DLD1 (cell line): ENCODE measurements at regions not wholly inside any gene's neighbourhood (a gene's known extent, or its start where the extent isn't known, plus 50 kb on each side); places are given as distances from the start of the nearest gene placed in this dataset.
"Not testable (repeated sequence)": the region's sequence is repeated elsewhere in the genome, so short reads cannot be mapped to it uniquely, and the experiment has no call there.

ENCODE experiments used
- in situ Hi-C: cut with HindIII; loops from 2 replicates; pipeline ENCODE4 v1.10.0; 2017; ENCODE audit warnings: low sequenced_read_pairs

DNA sequence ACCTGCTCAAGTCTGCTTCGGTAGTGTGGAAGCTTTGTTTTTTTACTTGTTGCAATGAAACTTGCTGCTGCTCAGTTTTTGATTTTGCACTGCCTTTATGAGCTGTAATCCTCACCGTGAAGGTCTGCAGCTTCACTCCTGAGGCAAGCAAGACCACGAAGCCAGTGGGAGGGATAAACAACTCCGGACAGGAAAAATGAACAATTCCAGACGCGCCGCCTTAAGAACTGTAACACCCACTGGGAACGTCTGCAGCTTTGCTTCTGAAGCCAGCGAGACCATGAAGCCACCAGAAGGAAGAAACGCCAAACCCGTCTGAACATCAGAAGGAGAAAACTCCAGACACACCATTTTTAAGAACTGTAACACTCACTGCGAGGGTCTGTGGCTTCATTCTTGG lies 245.7 kb upstream of the REG3G start:
- in situ Hi-C loops: no loop called here

- in situ Hi-C loops: no loop called here
These were observed 245.2 kb upstream of the REG3G start for GRCh38 chr2:78780256-78780655.

DNA sequence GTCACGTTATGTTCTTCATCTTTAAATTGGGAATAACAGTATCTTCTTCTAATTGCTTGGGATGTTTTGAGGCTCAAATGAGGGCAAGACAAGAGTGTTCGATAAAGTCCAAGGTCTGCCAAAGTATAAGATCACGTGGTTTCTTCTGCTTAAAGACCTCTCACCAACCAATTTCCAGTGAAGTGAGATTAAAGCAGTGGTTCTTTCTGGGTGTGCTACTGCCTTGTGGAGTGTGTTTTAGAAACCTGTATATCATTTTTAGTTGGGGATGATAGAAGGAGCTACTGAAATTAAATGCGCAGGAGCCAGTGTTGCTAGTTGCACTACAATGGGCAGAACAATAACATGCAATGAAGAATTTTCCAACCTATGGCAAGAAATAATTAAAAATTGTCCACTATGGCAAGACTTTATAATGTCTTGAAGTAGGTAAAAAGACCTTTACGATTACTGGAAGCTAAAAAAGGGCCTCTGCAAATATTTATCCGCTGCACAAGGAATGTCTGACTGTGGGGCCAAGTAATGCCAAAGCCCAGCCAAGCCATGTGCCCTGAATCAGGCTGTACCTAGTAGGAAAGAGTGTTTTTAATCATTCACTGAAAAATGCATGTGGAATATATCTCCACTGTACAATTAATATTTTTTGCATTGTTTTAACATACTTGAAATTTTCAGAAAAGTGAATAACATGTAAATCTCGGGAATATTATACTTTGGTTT lies 244.5 kb upstream of the REG3G start:
- in situ Hi-C loops: no loop called here

DNA sequence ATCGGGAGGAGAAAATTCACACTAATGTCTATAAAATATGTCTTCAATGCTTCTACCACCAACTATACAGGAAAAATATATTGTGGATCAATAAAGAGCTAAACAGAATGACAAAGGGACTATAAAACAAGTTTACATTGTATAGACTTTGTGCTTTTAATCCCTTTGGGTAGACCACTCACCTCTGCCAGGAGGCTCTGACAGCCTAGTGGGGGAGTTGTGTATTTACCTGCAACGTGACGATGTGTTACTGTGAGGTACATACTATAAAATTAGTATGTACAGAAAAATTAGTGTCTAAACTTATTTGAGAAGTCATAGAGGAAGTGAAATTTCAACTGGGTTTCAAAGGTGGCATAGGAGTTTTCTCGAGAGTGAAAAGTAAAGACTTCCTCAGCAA lies 243.3 kb upstream of the REG3G start:
- in situ Hi-C loops: no loop called here

DNA sequence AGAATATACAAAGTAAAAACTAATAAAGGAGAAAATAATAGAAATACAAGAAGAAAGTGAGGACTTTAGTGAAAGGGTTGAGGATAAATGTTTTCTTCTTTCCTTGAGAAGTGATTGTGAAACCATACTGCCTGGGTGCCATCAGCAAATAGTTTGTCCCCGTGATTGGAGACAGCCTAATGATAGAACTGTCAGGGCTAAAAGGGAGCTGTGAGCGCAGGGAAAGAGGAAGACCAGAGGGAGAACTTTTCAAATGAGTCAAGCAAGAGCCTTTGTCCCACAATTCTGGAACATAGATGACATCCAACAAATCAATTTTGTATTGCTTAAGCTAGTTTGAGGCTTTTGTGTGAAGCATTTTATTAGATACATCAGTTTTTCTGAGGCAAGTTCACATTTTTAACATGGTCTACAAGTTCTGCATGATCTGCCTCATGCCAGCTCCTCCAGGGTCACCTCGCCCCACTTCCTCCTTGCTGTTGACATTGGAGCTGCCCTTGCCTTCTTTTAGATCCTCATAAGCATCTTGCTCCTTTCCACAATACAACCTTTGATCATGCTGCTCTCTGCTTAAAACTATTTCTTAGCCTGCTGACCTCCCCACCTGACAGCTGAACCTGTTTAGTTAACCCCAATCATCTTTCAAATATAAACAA lies 213.4 kb upstream of the REG3G start:
- in situ Hi-C loops: no loop called here

DNA sequence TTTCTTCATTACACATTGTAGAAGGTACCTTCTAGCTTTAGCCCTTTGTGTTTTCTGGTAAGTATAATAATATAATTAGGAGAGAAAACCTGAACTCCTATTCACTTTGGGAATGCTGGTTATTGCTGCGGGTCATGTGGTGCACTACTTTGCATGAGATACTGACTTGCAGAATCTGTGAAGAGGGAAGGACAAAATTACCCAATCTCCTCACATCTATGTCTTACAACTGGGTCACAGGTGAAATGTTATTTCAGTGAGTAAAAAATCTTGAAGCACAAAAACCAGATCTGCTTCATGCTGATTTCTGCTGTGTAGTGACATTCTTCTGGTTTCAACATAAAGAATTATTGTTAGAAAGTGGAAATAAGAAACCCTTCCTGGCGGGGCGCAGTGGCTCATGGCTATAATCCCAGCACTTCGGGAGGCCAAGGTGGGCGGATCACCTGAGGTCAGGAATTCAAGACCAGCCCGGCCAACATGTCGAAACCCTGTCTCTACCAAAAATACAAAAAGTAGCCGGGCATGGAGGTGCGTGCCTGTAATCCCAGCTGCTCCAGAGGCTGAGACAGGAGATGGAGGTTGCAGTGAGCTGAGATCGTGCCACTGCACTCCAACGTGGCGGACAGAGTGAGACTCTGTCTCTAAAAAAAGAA lies 211.0 kb upstream of the REG3G start:
- in situ Hi-C loops: no loop called here

DNA sequence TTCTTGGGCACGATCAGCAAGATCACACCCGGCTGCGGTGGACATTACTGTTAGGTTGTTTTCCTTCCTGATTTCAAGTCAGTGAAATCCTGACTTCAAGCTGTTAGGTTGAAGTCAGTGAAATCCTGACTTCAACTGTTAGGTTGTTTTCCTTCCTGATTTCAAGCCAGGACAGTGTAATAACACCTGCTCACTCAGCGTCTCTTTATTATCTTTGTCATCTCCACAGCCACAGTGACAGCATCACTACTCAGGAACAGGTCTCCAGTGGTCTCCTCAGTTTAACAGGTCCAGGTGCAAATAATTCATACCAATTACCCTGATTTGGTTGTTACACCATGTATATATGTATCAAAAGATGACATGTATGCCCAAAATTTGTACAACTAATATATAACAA lies 208.1 kb upstream of the REG3G start:
- in situ Hi-C loops: no loop called here

- in situ Hi-C loops: no loop called here
These were observed 193.0 kb upstream of the REG3G start for GRCh38 chr2:78832481-78832880.

- in situ Hi-C loops: no loop called here
These were observed 186.2 kb upstream of the REG3G start for GRCh38 chr2:78839259-78839658.

GRCh38 chr2:78840311-78840710 lies 185.2 kb upstream of the REG3G start:
- in situ Hi-C loops: not testable (repeated sequence)

- in situ Hi-C loops: no loop called here
These were observed 179.8 kb upstream of the REG3G start for GRCh38 chr2:78845664-78846185.

GRCh38 chr2:78861546-78861945 lies 164.0 kb upstream of the REG3G start:
- in situ Hi-C loops: no loop called here

DNA sequence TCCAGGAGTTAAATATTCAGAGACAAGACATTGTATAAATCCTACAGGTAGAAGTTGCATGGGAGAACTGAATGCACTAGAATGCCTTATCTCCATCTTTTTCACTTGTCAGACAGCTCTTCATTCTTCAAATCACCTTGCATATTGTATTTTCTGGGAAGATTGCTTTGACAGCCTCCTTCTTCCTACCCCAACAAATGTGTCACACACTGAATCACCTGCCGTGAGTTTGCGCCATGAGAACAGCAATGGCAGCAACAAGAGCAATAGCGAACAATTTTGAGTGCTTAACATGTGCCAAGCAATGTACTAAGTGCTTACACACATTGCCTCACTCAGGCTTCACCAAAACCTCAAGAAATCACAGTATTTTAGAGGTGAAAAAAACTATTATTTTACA lies 161.3 kb upstream of the REG3G start:
- in situ Hi-C loops: no loop called here

DNA sequence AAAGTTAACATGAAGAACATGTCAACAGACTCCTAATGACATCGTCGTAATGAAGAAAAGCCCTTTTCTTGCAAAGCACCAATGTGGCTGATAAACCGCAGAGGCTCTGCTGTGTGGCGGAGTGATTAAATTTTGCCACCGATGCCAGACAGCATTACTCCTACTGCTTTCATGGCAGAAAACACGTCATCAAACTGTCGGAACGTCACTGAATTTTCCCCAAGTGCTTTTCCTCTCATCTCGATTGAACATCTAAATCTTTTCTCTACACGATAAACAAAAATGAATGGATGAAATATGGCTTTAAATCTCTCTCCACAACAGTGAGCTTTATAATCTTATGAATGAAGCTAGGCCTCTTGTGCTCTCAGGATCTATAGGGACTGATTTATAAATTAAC lies 159.8 kb upstream of the REG3G start:
- in situ Hi-C loops: no loop called here

- in situ Hi-C loops: no loop called here
These were observed 155.0 kb upstream of the REG3G start for GRCh38 chr2:78870343-78870967.

DNA sequence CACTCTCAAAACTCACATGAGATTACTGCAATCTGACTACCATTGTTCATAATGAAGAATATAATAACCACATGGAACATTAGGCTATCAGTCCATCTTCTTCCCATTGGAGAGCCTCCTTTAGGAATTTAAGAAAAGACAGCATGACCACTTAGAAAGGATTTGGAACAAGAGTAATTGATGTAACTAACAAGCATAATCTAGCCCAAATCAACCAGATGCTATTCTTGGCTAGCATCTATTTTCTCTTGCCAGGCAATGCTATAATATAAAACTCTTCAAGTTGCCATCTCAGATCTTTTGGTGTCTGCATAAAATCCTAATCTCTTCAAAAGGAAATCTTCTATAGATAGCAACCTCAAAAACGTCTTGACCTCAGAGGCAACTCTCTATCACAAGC lies 152.0 kb upstream of the REG3G start:
- in situ Hi-C loops: no loop called here

DNA sequence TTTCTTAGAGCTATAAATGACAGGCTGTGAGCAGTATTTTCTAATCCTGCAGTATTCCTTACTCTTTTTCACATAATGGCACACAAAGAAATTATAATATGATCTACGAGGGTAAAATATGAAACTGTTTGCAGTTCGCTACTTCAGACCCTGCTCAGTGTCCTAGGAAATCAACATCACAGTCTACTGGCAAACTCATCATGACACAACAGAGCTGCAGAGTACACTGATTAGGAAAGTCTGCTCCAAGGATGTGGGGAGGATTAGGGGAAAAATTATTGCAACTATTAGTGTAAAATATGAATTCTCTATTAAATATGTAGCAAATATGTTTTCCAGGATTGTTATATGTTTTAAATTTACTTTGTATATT lies 149.2 kb upstream of the REG3G start:
- in situ Hi-C loops: no loop called here

DNA sequence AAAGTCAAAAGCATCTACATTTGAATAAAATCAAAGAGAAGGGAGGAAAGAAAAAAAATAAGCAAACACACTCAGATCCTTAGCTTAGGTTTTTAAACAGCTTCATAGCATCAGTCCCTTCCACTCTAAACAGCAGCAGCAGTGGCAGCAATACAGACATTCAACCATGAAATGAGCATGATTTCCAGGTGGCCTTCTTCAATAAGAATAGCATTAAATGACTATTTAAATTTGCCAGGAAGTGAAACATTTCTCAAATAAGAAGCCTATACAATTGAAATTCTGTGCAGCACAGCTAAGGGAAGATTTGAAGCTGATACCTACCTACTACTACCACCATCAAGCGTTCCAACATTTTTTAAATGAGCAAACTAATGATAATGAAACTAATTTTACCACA lies 138.1 kb upstream of the REG3G start:
- in situ Hi-C loops: no loop called here

- in situ Hi-C loops: no loop called here
These were observed 134.6 kb upstream of the REG3G start for GRCh38 chr2:78890935-78891334.

- in situ Hi-C loops: no loop called here
These were observed 133.2 kb upstream of the REG3G start for GRCh38 chr2:78892295-78892694.

GRCh38 chr2:78895022-78895421 lies 130.5 kb upstream of the REG3G start:
- in situ Hi-C loops: no loop called here

GRCh38 chr2:78896536-78896935 lies 129.0 kb upstream of the REG3G start:
- in situ Hi-C loops: no loop called here
